ENCODE measurements at regions not wholly inside any gene's neighbourhood (a gene's known extent, or its start where the extent isn't known, plus 50 kb on each side); places are given as distances from the start of the nearest gene placed in this dataset.
A peak's percentile ranks its signal among the peaks of the same experiment; 100 is the strongest.

- H3K4me1 ChIP-seq, result no peaks in the 10 kb centered on the region
- H3K27me3 ChIP-seq, result no peaks in the 10 kb centered on the region
- no peak for DNase-seq
- no peak overlapping the region for H3K4me3 ChIP-seq
- in situ Hi-C loops (cut with MboI; ENCODE audit: low pct_ligation_motif_present in 1 of 4, low pct_unique_long_range_greater_than_20kb in 1 of 4, low sequenced_read_pairs in 3 of 4) (no loop called here), intact Hi-C loops (cut with DNase I; ENCODE audit: low total_unique reads) (no loop called here)
- H3K36me3 ChIP-seq, result no peaks in the 10 kb centered on the region
- TF ChIP-seq EP300 (IDR thresholded peaks at IDR 0.05; ENCODE audit: low read depth) (no peak), POLR2A (IDR thresholded peaks at IDR 0.05) (no peak), POLR2AphosphoS5 (IDR thresholded peaks at IDR 0.05) (no peak), CTCF (IDR thresholded peaks at IDR 0.05) (no peak)
- H3K27ac ChIP-seq, result peak overlapping the region in 1 of 4 donors; percentile 36
- WGBS, 2 donors (ENCODE audit: low coverage in 1 of 2), result 60% methylated on average over 2 of the region's 2 CpGs; no CpG with 5 or more reads in 1 of the 2 donors
- H3K9me3 ChIP-seq, result no peaks in the 10 kb centered on the region
These were observed 166.8 kb upstream of the USP24 start for GRCh38 chr1:55381983-55382382.

GRCh38 chr1:55381491-55381890 is 166.3 kb upstream of the USP24 start:
- intact Hi-C loops (cut with DNase I; ENCODE audit: low total_unique reads), result no loop called here
- 80 to 86% methylated on average over 1 to 5 of the region's 5 CpGs for WGBS, 2 donors (ENCODE audit: low coverage in 1 of 2)

GRCh38 chr1:55380355-55380970 is 165.3 kb upstream of the USP24 start:
- no peaks in the 10 kb centered on the region for H3K36me3 ChIP-seq
- intact Hi-C loops (cut with DNase I; ENCODE audit: low total_unique reads) (no loop called here), in situ Hi-C loops (cut with MboI; ENCODE audit: low pct_ligation_motif_present in 1 of 4, low pct_unique_long_range_greater_than_20kb in 1 of 4, low sequenced_read_pairs in 3 of 4) (no loop called here)
- no peaks in the 10 kb centered on the region for H3K9me3 ChIP-seq
- no peaks in the 10 kb centered on the region for H3K27me3 ChIP-seq
- TF ChIP-seq POLR2AphosphoS5 (IDR thresholded peaks at IDR 0.05) (peak in 1 of 3 donors; percentile 41), CTCF (IDR thresholded peaks at IDR 0.05) (no peak)
- no peaks in the 10 kb centered on the region for H3K4me1 ChIP-seq
- 60 to 65% methylated on average over 1 to 4 of the region's 4 CpGs for WGBS, 2 donors (ENCODE audit: low coverage in 1 of 2)
- H3K27ac ChIP-seq, result no peak overlapping the region
- peak; percentile 27 for DNase-seq
- no peak overlapping the region for H3K4me3 ChIP-seq

More at GRCh38 chr1:55381491-55381890, 166.3 kb upstream of the USP24 start:
- TF ChIP-seq POLR2AphosphoS5 (IDR thresholded peaks at IDR 0.05) (no peak), POLR2A (IDR thresholded peaks at IDR 0.05) (no peak), EP300 (IDR thresholded peaks at IDR 0.05; ENCODE audit: low read depth) (no peak), CTCF (IDR thresholded peaks at IDR 0.05) (no peak)
- no peak overlapping the region for H3K4me3 ChIP-seq
- no peak overlapping the region for H3K27ac ChIP-seq
- H3K27me3 ChIP-seq, result no peaks in the 10 kb centered on the region
- in situ Hi-C loops (cut with MboI; ENCODE audit: low pct_ligation_motif_present in 1 of 4, low pct_unique_long_range_greater_than_20kb in 1 of 4, low sequenced_read_pairs in 3 of 4), result no loop called here
- no peaks in the 10 kb centered on the region for H3K4me1 ChIP-seq
- no peaks in the 10 kb centered on the region for H3K9me3 ChIP-seq
- H3K36me3 ChIP-seq, result no peaks in the 10 kb centered on the region
- no peak for DNase-seq

- WGBS, 2 donors (ENCODE audit: low coverage in 1 of 2), result 51 to 60% methylated on average over 7 to 10 of the region's 10 CpGs
- no peaks in the 10 kb centered on the region for H3K9me3 ChIP-seq
- in situ Hi-C loops (cut with MboI; ENCODE audit: low pct_ligation_motif_present in 1 of 4, low pct_unique_long_range_greater_than_20kb in 1 of 4, low sequenced_read_pairs in 3 of 4) (loop anchor here in 1 of 4 donors (10.0 kb wide), 1 partner anchor 1206 kb away; no protein-coding TSS in a partner anchor), intact Hi-C loops (cut with DNase I; ENCODE audit: low total_unique reads) (loop anchor here (5.0 to 10.0 kb wide), 2 partner anchors 434 to 1206 kb away; no protein-coding TSS in a partner anchor)
- no peak overlapping the region for H3K27ac ChIP-seq
- H3K4me1 ChIP-seq, result no peaks in the 10 kb centered on the region
- TF ChIP-seq CTCF (IDR thresholded peaks at IDR 0.05) (peak; percentile 24 to 43 (median 35)), EP300 (IDR thresholded peaks at IDR 0.05; ENCODE audit: low read depth) (no peak)
- no peak overlapping the region for H3K4me3 ChIP-seq
- H3K27me3 ChIP-seq, result no peaks in the 10 kb centered on the region
- H3K36me3 ChIP-seq, result no peaks in the 10 kb centered on the region
- DNase-seq, result peak; percentile 23
These were observed 163.4 kb upstream of the USP24 start for GRCh38 chr1:55378582-55378981.
